ENCODE measurements at regions not wholly inside any gene's neighbourhood (a gene's known extent, or its start where the extent isn't known, plus 50 kb on each side); places are given as distances from the start of the nearest gene placed in this dataset.

DNA sequence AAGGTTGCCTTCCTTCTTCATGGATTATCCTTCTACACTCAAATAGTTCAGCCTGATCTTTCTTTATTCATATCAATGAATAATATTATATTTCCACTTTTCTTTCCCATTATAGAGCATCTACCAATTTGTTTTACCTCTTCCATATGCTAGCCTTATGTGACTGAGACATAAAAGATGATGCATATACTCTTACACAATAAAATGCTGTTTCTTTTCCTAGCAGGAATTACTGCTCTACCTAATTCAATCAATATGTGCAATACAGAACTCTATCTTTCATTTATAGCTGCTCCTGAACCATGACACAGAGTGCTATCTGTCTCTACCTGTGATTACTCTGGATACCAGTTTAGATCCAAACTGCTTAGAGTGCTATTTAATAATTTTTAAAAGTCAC, 2334.0 kb downstream of the PCDH7 start:
- no peak for DNase-seq (ENCODE audit: low read depth, low spot score)
- H3K4me3 ChIP-seq (ENCODE audit: low read depth, low read length): no peak overlapping the region
- in situ Hi-C loops (cut with HindIII; ENCODE audit: low sequenced_read_pairs): no loop called here
- TF ChIP-seq, protein P1, sequence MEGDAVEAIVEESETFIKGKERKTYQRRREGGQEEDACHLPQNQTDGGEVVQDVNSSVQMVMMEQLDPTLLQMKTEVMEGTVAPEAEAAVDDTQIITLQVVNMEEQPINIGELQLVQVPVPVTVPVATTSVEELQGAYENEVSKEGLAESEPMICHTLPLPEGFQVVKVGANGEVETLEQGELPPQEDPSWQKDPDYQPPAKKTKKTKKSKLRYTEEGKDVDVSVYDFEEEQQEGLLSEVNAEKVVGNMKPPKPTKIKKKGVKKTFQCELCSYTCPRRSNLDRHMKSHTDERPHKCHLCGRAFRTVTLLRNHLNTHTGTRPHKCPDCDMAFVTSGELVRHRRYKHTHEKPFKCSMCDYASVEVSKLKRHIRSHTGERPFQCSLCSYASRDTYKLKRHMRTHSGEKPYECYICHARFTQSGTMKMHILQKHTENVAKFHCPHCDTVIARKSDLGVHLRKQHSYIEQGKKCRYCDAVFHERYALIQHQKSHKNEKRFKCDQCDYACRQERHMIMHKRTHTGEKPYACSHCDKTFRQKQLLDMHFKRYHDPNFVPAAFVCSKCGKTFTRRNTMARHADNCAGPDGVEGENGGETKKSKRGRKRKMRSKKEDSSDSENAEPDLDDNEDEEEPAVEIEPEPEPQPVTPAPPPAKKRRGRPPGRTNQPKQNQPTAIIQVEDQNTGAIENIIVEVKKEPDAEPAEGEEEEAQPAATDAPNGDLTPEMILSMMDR (IDR thresholded peaks at IDR 0.05; ENCODE audit: low read depth, low read length): no peak

DNA sequence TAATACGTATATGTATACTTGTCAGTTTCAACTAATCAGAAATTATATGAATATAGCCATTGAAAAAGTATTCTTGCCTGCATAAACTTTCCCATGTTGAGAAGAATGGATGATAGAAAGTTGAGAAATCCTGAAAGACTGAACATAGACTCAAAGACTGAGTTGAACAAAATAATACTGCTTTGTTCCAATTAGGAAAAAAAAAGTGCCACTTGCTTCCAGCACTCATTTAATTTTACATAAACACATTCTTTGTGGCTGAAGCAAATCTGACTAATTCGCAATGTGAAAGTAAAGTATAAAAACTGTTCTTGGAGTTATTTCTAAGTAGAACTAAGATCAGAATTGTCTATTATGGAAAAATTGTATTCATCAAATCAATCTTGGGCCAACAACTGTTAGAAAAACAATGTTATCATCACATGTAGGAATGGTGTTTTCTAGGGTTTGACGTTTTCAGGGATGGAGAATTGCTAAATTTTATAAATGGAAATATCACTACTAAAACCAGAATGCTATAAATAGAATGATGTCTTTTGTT, 2334.6 kb downstream of the PCDH7 start:
- in situ Hi-C loops (cut with HindIII; ENCODE audit: low sequenced_read_pairs): no loop called here
- TF ChIP-seq, protein P1 (IDR thresholded peaks at IDR 0.05; ENCODE audit: low read depth, low read length): no peak
- H3K4me3 ChIP-seq (ENCODE audit: low read depth, low read length): no peak overlapping the region
- DNase-seq (ENCODE audit: low read depth, low spot score): no peak

DNA sequence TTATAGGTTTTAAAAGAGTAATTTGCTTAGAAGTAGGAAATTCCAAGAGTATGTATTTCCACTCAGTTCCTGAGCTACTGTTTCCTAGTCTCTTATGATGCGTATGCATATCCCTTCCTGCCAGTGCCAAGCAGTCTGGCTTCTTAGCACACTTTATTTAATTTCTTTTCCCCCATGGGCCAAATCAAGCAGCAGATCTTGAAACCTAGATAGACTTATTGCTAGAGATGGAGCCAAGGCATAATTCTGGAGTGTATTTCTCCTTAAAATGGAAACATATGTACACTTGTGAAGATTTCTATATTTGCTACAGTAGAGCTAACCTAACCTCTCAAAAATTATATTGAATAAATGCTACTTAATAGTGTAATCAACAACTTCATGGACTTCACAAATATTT, 2337.6 kb downstream of the PCDH7 start:
- TF ChIP-seq, protein P1 (IDR thresholded peaks at IDR 0.05; ENCODE audit: low read depth, low read length): no peak
- in situ Hi-C loops (cut with HindIII; ENCODE audit: low sequenced_read_pairs): no loop called here
- no peak overlapping the region for H3K4me3 ChIP-seq (ENCODE audit: low read depth, low read length)
- no peak for DNase-seq (ENCODE audit: low read depth, low spot score)

DNA sequence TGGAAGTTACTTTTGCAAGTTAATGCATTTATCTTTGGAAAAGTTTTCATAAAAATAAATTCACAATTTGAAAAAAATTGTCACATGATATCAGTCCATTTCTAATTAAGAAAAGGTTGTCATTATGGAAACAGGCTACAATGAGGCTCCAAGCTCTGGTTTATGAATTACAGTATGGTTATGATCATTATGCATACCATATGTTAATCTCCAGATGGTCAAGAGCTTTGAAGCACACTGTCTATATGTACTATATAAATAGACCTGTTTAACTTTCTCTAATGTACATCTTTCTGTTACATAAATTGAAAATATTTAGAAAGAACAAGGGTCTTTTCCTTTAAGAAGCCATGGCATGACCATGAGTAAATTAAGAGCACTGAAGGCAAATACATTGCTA, 2338.8 kb downstream of the PCDH7 start:
- no peak for DNase-seq (ENCODE audit: low read depth, low spot score)
- TF ChIP-seq, protein P1 (IDR thresholded peaks at IDR 0.05; ENCODE audit: low read depth, low read length): no peak
- H3K4me3 ChIP-seq (ENCODE audit: low read depth, low read length): no peak overlapping the region
- in situ Hi-C loops (cut with HindIII; ENCODE audit: low sequenced_read_pairs): no loop called here

DNA sequence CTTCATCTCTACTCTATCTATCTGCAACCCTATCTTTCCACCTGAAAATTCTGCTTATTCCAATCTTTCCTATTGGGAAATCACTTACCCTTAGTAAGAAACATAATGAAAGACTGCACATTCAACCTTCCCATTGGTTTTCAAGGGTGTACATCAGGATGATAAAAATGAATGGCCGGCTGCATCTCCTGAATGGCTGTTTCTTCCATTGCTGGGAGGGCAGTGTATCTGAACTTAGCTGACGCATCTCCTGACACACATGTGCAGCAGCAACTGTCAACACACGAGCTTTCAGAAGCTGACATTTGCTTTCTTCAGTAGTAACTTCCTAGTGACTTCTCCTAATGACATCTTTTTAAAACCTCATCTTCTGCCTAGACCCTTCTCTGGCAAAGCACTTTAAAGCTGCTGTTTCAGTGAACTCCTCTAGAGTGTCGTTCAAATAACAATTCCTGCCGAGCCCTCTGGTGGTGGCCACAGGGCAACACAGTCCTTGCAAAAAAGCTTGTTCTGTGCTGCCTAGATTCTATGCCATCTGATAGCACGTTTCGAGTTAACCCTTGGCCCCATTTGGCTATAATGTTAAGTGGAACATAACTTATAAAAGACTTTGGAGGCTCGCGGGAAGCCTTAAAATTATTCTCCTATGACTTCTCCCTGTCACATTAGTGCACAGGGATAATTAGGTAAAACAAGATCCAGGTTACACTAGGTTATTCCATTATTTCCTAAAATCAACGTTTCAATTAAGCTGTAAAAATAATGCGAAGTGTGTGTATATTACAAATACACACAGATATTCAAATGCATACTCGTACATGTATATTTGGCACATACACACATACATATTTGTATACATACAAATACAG, 2340.7 kb downstream of the PCDH7 start:
- in situ Hi-C loops (cut with HindIII; ENCODE audit: low sequenced_read_pairs): no loop called here
- no peak overlapping the region for H3K4me3 ChIP-seq (ENCODE audit: low read depth, low read length)
- DNase-seq (ENCODE audit: low read depth, low spot score): peak; percentile 61
- TF ChIP-seq, protein P1 (IDR thresholded peaks at IDR 0.05; ENCODE audit: low read depth, low read length): peak; percentile 88

DNA sequence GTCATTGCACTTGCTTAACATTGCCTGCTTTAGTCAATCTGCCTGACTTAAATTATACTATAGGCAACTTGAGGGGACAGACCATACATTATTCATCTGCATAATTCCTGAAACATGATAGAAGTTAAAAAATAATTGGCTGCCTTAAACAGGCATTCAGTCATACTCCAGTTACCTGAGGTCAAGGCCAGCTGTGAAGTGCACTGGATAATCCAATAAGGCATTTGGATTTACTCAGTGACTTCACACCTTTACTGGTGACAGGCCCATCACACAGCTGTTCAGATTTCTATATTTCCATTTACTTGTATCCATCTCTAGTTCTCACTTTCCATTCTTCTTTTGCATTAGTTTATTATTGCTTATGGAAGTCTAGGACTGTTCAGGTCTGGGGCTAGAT, 2341.6 kb downstream of the PCDH7 start:
- TF ChIP-seq, protein P1 (IDR thresholded peaks at IDR 0.05; ENCODE audit: low read depth, low read length): no peak
- in situ Hi-C loops (cut with HindIII; ENCODE audit: low sequenced_read_pairs): no loop called here
- H3K4me3 ChIP-seq (ENCODE audit: low read depth, low read length): no peak overlapping the region
- no peak for DNase-seq (ENCODE audit: low read depth, low spot score)

Data from astrocyte of the spinal cord (primary cell).